CD4-positive, alpha-beta T cell treated with Interleukin-2 at 100 ng/mL for 4 hours (primary cell): ENCODE measurements at regions not wholly inside any gene's neighbourhood (a gene's known extent, or its start where the extent isn't known, plus 50 kb on each side); places are given as distances from the start of the nearest gene placed in this dataset.
"Not testable (repeated sequence)": the region's sequence is repeated elsewhere in the genome, so short reads cannot be mapped to it uniquely, and the experiment has no call there.

Source experiments
- DNase-seq: peaks from one replicate; pipeline ENCODE4 v3.0.0-alpha.2; 2020; ENCODE audit warnings: low spot score

DNA sequence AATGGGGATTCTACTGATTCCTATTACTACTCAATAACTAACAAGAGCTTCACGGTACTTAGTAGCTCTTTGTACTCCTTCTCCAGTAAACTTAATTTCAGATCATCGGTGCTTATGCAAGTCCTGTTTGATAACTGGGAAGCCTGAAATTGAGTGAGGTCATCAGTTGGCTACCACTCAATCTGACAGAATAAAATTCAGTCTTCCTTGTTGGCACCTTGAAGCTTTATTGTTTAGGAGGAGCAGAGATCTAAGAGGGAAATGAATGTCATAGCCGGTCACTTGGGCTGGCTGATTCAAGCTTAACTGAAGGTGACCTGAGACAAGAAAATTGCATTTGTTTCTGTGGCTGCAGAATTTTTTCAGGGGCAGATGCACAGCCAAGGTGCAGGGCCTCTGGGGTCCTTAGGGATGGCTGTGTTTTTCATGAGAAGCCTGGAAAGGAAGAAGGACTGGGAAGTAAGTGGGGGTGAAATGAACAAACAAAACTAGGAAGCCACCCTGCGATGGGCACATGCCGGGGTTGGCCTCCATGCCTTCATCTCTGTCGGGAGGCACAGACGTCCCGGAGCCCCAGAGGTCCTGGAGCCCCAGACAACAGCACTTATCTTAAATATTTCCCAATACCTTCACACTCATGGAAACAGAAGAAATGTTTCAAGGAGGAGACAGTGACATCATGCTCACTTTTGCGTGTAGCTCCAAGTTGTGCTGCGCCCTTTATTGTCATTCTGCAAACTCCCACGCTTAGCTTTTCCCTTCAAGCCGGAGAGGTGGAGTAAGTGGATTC, 85.0 kb upstream of the KIF5B start:
- DNase-seq, result no peak

DNA sequence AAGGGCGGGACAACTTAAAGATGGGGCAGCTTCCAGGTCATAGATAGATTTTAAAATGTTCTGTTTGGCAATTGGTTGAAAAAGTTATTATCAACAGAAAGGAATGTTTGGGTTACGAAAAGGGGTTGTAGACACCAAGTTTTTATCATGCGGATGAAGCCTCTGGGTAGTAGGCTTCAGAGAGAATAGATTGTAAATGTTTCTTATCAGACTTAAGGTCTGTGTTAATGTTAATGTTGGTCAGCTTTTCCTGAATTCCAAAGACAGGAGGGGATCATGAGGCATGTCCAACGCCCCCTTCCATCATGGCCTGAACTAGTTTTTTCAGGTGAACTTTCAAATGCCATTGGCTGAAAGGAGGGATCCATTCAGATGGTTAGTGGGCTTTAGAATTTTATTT, 84.2 kb upstream of the KIF5B start:
- no peak for DNase-seq

DNA sequence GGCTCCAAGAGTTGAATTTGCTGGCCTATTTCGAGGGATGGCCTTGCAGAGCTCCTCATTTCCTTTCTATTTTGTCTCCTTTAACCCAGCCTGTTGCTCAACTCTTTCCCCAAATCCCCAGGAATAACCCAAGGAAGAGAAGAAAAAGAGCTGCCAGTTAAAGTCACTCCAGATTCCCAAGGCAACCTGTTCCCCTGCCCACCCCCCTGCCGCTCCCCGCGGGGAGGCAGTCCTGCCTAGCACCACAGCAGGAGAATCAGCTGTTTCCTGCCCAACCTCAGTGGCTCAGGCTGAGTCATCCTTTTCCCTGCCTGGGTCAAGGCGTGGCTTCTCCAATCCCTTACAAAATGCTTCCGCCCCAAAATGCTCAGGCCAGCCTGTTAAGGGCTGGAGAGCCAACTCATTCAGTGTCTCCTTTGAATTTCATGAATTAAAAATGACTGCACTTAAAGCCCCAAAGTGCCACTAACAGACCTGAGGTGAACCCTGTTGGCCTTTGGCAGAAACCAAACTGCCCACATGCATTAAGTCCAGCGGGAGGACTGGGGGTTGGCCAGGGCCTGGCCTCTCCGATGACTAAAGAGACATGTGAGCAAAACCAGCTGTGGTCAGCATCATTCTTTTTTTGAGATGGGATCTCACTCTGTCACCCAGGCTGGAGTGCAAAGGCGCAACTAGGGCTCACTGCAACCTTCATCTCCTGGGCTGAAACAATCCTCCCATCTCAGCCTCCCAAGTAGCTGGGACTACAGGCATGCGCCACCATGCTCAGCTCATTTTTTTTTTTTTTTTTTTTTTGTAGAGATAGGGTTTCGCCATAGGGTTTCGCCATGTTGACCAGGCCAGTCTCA, 83.2 kb upstream of the KIF5B start:
- DNase-seq, result peak; percentile 3

DNA sequence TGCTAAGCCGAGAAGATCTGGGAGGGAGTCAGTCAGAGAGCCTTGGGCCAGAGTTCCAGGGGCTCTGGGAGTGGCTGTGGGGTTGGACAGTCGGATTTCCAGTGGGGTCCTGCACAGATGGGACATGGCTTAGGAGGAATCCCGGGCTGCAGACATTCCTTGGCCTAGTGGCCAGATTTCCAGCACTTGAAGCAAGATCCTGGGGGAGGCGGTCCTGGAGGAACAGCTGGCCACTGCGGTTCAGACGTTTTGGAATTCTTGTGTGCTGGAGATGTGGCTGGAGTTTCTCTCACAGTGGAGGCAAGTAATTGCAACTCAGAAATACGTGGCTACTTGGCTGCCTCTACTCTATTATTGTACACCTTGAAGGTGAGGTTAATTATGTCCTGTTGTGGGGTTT, 80.7 kb upstream of the KIF5B start:
- not testable (repeated sequence) for DNase-seq

DNA sequence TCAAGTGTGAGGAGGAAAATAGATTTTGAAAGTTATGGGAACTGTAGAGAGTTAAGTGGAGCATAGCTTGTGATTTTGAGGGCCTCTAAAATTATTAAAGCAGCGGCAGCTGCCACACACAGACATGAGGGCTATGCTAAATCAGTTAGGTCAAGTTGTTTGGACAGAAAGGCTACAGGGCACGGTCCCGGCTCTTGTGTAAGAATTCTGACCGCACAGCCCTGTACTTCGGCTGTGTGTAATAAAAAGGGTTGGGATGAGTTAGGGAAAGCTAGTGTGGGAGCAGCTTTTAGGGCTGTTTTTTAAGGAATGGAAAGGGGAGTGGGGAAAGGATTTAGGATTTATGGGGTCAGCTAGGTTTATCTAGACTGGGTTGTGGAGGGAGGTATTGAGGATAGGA, 79.6 kb upstream of the KIF5B start:
- DNase-seq, result not testable (repeated sequence)

DNA sequence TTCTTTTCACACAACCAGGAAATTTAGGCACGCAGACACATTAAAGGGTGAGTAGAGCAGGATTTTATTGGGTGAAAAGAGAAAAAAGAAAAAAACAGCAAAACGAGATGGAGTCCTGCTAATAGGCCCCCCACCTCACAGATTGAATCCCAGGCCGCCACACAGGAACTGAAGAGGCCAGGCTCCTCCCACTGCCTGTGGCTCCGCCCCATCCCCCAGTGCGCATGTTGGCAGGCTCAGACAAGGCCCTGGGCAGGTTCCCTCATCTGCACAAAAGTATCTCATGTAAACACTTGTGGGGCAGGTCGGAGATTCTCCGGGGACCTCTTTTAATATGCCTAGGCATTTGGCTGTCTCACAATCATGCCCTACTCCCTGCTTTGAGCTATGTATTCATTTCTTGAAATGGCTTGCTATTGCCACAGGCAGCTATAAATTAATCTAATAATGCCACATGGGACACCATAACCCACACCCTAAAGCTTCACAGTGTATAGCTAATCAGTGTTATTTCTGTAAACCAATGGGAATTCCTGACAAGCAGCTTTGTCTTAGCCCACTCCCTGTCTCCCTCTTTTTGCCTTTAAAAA, 76.2 kb upstream of the KIF5B start:
- no peak for DNase-seq

DNA sequence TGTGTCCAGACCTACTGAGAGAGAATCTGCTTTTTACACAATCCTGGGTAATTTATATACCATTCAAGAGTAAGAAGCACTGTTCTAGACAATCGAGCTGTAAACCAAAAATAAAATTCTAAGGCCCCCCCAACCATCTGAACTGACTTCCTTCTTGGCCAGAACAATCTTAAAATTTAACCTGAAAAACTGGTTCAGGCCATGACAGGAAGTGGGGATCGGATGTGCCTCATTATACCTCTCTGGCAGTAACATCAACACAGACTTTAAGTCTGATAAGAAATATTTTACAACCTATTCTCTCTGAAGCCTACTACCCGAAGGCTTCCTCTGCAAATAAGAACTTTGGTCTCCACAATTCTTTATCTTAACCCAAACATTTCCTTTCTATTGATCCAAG, 75.2 kb upstream of the KIF5B start:
- no peak for DNase-seq

DNA sequence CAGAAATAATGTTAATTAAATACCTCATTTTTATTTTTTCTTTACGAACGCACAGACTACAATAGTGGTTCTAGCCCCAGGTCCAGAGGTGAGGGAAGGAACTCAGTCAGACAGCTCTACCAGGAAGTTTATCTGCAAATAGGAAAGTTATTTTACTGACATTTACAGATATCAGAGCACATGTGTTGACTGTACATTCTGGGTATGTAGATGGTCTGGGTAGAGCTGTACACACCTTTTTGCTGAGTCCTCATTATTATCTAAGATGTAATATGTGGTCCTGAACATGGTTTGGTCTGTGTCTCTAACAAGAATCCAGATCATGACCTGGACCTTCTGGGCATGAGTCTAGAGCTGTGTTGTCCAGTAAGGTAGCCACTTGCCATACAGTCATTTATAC, 74.6 kb upstream of the KIF5B start:
- no peak for DNase-seq

DNA sequence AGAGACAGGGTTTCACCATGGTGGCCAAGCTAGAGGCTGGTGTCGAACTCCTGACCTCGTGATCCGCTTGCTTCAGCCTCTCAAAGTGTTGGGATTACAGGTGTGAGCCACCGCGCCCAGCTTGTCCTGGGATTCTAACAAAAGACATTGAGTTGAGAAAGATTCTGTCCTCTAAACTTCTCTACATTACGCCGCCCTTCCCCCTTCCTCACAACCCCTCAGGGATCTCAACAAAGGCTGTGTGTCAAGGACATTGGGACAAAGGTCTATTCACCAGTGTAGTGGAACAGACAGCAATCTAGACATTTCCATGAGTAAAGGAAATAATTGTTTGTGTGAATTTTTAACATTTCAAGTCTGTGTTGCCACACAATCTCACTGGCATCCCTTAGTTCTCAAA, 68.8 kb upstream of the KIF5B start:
- no peak for DNase-seq

DNA sequence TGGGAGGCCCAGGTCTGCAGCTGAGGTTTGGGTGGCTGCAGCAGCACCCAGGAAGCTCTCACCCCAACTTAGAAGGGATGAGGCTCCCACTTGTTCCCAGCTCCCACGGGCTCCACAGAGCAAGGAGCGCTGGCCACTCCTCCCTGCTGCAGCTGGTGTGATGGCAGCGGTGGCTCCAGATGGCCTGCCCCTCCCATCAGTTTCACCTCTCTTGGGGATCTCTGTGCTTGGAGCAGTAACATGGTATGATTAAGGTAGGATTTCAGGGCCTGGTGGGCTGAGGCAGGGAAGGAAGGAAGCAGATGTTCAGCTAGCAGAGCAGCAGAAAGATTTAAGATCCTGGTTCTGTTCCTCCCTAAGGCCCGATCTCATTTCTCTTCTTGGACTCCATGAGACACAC, 66.8 kb upstream of the KIF5B start:
- no peak for DNase-seq

DNA sequence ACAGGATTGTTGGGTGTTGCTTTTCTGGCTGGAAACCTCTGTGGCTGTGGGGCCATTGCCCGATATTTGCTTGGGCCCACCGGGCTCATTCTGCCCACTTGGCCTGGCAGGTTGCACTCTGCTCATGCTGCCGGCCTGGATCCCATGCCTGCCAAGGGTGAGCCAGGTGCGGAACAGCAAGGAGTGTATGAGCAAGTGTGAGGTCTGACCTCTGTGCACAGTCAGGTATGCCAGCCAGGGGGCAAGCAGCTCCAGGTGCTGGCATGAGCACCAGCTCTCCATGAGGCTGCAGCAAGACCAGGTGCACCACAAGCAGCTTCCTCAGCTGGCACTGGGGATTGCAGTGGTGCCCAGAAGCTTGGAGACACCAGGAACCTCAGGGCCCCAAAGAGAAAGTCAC, 65.4 kb upstream of the KIF5B start:
- DNase-seq, result no peak

DNA sequence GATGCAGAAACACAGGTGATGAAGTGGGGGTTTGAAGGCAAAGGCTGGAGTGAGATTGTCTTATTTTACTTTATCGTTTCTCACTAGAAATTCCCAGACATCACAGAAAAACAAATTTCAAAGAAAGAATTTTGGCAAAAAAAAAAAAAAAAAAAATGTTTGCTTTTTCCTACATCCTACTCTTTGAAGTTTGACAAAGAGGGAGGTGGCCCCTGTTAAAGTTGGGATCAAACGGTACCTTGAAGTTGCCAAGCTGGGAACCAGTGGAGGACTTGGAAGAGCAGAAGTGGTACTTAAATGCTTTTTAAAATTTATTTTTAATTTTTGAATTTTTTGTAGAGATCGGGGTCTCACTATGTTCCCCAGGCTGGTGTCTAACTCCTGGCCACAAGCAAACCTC, 63.9 kb upstream of the KIF5B start:
- DNase-seq, result no peak

DNA sequence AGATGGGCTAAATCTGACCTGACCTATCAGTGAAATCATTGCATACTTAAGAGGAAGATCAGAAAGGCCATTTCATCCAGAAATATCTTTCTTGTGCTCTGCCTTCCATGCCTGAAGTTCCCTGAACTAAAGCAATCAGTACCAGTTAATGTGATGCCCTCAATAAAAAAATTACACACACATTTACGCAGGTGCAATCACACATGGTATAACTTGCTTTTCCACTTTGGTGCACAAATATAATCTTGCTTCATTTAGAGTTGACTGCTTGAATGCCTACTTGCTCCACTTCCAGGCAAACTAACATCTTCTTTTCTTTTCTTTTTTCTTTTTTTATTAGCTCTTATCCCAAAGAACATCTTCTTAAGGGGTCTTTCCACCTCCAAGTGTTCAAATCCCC, 58.3 kb upstream of the KIF5B start:
- no peak for DNase-seq

DNA sequence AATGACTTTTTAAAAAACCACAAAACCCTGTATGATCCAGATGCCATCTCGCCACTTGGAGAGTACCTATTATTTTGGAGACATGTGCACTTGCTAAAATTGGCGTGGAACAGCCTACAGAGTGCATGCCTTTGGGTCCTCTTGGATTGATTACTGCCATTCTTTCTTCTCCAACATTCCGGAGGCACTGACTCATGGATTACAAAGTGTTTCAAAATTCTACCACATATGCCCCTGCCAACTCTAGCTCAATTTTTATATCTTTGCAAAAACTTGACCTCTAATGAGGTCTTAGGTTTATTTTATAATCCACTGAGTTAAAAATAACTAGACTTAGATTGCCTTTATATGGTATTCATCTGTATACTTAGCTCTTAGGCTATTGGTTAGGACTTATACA, 55.8 kb upstream of the KIF5B start:
- DNase-seq, result no peak

DNA sequence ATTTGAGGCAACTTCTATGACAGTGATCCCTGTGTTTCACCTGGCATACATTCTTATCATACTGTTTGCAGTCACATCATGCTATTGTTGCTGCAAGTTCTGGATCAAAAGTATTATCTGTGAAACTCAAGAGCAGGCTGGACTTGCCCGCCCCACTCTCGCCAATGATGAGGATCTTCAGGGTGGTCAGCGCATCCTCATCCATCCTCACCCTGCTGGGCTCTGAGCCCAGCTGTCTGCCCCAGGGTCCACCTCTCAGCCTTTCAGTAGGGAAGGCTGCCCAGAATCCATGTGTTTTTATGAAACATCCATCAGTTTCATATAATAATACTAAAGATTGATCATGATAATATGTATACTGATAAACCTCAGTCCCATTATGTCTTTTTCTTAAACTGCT, 55.4 kb upstream of the KIF5B start:
- no peak for DNase-seq

DNA sequence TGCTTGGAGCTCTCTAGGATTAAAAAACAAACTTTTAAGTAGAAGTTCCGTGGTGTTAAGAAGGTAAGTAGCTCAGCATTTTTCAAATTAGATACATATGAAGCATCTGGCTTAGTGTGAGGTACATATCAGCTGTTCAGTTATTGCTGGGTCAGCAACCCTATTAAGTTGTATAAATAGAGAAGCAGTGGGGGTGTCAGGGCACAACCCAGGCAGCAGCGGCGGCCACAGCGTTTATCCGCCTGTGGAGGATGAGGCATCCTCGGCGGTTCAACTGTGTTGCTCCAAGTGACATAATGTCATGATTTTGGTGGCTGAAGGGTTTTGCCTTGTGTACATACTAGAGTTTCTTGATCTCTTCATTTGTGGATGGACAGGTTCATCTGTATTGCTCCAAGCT, 54.6 kb upstream of the KIF5B start:
- DNase-seq, result no peak

DNA sequence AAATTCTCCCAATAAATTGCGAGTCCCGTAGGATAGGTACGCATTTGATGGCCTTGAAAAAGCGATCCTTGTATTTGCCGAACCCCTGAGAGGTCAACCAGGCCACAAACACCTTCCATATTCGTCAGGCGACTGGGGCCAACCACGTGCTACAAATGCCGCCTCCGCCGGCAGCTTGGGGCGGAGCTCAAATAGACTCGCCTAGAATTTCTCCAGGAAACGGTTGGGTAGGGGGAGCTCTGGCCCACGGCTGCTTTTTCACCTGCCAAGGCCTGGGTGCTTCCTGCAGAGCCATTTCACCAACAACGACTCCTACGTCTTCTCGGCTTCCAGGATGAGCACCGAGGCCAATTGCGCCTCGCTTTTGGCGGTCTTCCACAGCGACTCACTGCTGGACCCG, 53.4 kb upstream of the KIF5B start:
- no peak for DNase-seq
